H1 (cell line): ENCODE measurements at regions not wholly inside any gene's neighbourhood (a gene's known extent, or its start where the extent isn't known, plus 50 kb on each side); places are given as distances from the start of the nearest gene placed in this dataset.

Experiments used
- NANOG ChIP-seq: IDR thresholded peaks from 2 replicates; pipeline ENCODE4 v1.6.1; 2011; ENCODE audit warnings: low read length, low read depth, mild to moderate bottlenecking, inconsistent platforms; ENCODE audit not compliant: insufficient read depth, poor library complexity, severe bottlenecking

DNA sequence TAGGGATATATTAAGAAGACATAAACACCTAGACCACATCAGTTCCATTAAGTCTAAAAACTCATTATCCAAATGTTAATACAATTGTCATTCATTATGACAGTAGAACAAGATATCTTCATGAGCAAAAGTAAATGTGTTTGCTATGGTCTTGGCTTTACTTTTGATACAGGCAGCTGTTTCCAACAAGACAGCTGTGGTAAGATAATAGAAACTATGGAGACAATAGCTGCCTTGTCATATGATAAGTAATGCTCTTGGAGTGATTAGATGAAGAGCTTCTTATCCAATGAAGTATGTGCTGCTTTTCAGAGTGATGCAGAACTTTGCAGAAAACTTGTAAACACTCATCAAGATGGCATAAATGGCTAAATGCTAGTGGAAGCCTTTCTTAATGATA, 1066.0 kb downstream of the FSTL5 start (continued):
- no peak for TF ChIP-seq NANOG
